ENCODE measurements at regions not wholly inside any gene's neighbourhood (a gene's known extent, or its start where the extent isn't known, plus 50 kb on each side); places are given as distances from the start of the nearest gene placed in this dataset.

DNA sequence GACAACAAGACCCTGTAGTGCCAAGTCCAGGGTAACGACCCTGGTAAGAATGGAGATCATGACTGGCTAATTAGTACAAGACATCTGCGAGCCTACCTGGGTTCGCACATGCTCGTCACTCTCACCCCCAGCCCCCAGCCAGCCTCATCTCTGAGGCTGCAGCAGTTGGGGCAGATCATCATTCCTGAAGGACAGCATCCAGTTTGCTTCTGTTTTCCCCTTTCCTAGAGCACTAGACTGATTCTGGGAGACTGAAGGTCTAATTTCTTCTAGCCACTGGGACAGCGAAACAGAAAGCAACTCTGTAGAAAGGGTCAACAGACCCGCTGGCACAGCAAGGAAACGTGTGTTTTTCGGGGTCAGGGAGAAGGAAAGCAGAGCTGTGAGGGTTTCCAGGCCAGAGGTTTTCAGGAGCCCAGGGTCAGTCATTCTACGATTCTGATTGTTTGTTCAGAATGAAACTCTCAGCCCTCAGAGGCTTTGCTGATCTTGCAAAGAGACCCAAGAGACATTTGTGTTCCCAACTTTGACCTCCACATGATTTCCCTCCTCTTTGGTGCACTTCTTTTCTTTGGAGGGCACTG lies 343.1 kb upstream of the NOCT start:
- Histone ChIP-seq H3K9me3 (no peaks in the 10 kb centered on the region), H3K27me3 (ENCODE audit: low read depth) (no peaks in the 10 kb centered on the region), H3K27ac (no peak overlapping the region), H3K4me1 (peaks cover 5% of the 10 kb centered on the region), H3K36me3 (no peaks in the 10 kb centered on the region), H3K4me3 (no peak overlapping the region)
- ATAC-seq (no peak), DNase-seq (no peak)
- intact Hi-C loops (cut with DNase I), result no loop called here
- TF ChIP-seq, protein P1, sequence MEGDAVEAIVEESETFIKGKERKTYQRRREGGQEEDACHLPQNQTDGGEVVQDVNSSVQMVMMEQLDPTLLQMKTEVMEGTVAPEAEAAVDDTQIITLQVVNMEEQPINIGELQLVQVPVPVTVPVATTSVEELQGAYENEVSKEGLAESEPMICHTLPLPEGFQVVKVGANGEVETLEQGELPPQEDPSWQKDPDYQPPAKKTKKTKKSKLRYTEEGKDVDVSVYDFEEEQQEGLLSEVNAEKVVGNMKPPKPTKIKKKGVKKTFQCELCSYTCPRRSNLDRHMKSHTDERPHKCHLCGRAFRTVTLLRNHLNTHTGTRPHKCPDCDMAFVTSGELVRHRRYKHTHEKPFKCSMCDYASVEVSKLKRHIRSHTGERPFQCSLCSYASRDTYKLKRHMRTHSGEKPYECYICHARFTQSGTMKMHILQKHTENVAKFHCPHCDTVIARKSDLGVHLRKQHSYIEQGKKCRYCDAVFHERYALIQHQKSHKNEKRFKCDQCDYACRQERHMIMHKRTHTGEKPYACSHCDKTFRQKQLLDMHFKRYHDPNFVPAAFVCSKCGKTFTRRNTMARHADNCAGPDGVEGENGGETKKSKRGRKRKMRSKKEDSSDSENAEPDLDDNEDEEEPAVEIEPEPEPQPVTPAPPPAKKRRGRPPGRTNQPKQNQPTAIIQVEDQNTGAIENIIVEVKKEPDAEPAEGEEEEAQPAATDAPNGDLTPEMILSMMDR (IDR thresholded peaks at IDR 0.05), result no peak

DNA sequence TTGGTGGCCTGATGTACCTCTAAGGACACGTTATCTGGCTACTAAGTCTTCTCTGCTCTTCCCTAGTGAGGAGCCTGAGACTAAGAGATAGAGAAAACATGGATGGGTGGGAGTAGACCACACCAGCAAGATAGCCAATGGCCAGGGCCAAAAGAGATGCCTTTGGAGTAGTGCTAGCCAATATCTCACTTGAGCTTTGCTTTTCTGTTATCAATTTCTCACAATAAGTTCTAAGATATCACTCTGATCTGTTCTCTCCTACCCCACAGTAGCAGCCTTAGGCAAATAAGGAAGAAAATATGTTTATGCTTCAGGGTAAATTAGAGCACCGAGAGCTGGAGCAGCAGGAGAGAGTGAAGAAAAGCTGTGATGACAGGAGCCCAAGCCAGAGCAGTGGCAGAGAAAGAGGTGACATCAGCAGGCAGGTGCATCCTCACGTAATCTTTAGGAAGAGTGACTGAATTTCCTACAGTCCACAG lies 343.9 kb upstream of the NOCT start:
- ATAC-seq (no peak), DNase-seq (no peak)
- Histone ChIP-seq H3K9me3 (no peaks in the 10 kb centered on the region), H3K36me3 (no peaks in the 10 kb centered on the region), H3K4me3 (no peak overlapping the region), H3K27me3 (ENCODE audit: low read depth) (no peaks in the 10 kb centered on the region), H3K27ac (no peak overlapping the region), H3K4me1 (peaks cover 5% of the 10 kb centered on the region)
- TF ChIP-seq, protein P1 (IDR thresholded peaks at IDR 0.05), result no peak
- intact Hi-C loops (cut with DNase I), result no loop called here

DNA sequence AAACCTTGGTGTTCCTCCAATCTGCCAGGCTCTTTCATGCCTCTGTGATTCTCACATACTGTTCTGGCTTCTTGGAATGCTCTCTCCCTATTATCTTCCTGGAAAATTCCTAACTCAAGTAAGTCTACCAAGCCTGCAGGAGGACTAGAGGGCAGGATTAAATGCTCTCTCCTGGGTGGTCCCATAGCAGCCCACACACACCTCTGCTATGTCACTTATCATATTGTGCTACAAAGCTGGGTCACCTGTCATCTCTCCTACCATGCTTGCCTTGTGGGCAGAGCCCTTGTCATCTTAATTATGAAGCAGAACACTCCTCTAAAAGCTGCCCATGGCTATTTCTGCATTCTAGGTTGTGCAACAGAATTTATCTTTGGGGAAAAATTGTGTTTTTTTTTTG lies 344.5 kb upstream of the NOCT start:
- DNase-seq (no peak), ATAC-seq (no peak)
- no peaks in the 10 kb centered on the region for H3K27me3 ChIP-seq (ENCODE audit: low read depth)
- H3K36me3 ChIP-seq, result no peaks in the 10 kb centered on the region
- intact Hi-C loops (cut with DNase I), result no loop called here
- no peak overlapping the region for H3K4me3 ChIP-seq
- TF ChIP-seq, protein P1 (IDR thresholded peaks at IDR 0.05), result no peak
- no peaks in the 10 kb centered on the region for H3K9me3 ChIP-seq
- no peak overlapping the region for H3K27ac ChIP-seq
- H3K4me1 ChIP-seq, result peaks cover 5% of the 10 kb centered on the region

DNA sequence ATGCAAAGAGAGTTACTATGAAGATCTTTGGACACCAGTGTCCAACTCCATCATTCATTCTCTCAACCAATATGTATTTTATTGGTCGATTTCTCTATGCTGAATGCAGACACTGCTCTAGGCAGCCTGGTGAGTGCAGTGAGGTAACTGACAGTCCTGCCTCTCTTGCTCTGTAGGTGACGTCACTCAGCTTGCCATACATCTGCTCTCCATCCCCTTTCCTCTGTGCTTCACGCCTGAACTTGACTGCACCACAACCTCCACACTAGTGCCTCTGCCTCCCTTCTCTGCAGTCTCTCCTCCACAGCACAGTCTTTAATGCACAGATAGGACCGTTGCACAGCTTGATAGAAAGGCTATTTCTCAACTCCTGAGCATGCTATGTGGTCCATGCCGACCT lies 344.9 kb upstream of the NOCT start:
- peaks cover 5% of the 10 kb centered on the region for H3K4me1 ChIP-seq
- no peak overlapping the region for H3K4me3 ChIP-seq
- no peaks in the 10 kb centered on the region for H3K27me3 ChIP-seq (ENCODE audit: low read depth)
- no peaks in the 10 kb centered on the region for H3K9me3 ChIP-seq
- no peak for DNase-seq
- intact Hi-C loops (cut with DNase I), result no loop called here
- H3K27ac ChIP-seq, result no peak overlapping the region
- H3K36me3 ChIP-seq, result no peaks in the 10 kb centered on the region
- ATAC-seq, result no peak
- TF ChIP-seq, protein P1 (IDR thresholded peaks at IDR 0.05), result no peak

DNA sequence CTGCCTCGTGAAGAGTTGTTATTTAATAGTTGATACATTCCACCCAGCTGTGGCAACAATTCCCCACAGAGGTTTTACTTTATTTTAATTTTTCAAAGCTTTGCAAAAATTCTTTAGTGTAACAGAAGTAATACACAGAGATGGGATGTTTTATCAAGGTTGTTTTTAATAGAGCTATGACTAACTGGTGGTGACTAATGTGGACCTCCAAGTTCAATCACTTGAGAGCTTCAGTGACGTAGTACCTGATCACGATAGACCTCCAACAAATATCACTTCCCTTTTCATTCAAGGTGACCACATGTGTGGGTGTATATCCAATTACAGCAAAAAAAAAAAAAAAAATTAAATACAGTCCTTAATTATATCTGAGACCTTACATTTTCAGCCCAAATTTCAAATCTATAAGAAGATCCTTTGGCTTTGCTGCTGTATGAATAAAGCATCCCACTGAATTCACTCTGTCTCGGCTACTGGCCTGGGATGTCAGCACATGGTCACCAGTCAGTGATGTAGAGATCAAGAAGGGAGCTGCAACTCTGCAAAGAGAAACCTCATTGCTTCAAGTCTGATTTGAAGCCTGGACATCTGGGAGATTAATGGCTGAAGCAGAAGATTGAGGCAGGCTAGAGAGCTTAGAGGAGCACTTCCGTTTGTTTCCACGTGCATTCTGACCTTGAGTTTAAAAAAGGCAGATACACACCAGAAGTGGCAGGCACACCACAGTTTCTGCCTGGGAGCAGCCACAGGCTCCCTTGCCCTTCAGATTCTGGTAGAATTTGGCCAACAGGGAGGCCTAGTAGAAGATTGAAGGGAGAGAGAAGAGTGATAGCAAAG lies 345.9 kb upstream of the NOCT start:
- H3K36me3 ChIP-seq, result no peaks in the 10 kb centered on the region
- peaks cover 5% of the 10 kb centered on the region for H3K4me1 ChIP-seq
- no peaks in the 10 kb centered on the region for H3K9me3 ChIP-seq
- no peaks in the 10 kb centered on the region for H3K27me3 ChIP-seq (ENCODE audit: low read depth)
- H3K4me3 ChIP-seq, result no peak overlapping the region
- no peak for ATAC-seq
- intact Hi-C loops (cut with DNase I), result no loop called here
- TF ChIP-seq, protein P1 (IDR thresholded peaks at IDR 0.05), result no peak
- H3K27ac ChIP-seq, result no peak overlapping the region
- no peak for DNase-seq

Measured in lower lobe of right lung (tissue), 2 donors.